ENCODE measurements at regions not wholly inside any gene's neighbourhood (a gene's known extent, or its start where the extent isn't known, plus 50 kb on each side); places are given as distances from the start of the nearest gene placed in this dataset.

- Histone ChIP-seq H3K36me3 (ENCODE audit: control insufficient read depth in 2 of 2, insufficient read depth in 2 of 2, low read length in 1 of 2) (no peaks in the 10 kb centered on the region), H3K9ac (ENCODE audit: control insufficient read depth, insufficient read depth, low read length) (no peak overlapping the region), H2AFZ (ENCODE audit: control insufficient read depth, low read depth, low read length) (no peak overlapping the region), H4K20me1 (ENCODE audit: control insufficient read depth, insufficient read depth) (no peaks in the 10 kb centered on the region), H3K9me3 (replicated peaks; ENCODE audit: control insufficient read depth, insufficient read depth, low read length) (no peaks in the 10 kb centered on the region; the same call in 2 of the 3 replicates), H3K27me3 (replicated peaks in 1 of 2; ENCODE audit: control insufficient read depth in 2 of 2, insufficient read depth in 2 of 2, low read length in 1 of 2) (no peaks in the 10 kb centered on the region; a peak in 1 of 4 replicates), H3K4me1 (ENCODE audit: control insufficient read depth, insufficient read depth, low read length) (no peaks in the 10 kb centered on the region), H3K27ac (ENCODE audit: control insufficient read depth, insufficient read depth) (no peak overlapping the region), H3K4me2 (ENCODE audit: control insufficient read depth, insufficient read depth) (no peak overlapping the region), H3K4me3 (no peak overlapping the region), H3K79me2 (ENCODE audit: control insufficient read depth, insufficient read depth, low read length) (no peaks in the 10 kb centered on the region)
- ATAC-seq (peak; percentile 51), DNase-seq (ENCODE audit: low read depth, low spot score) (no peak), FAIRE-seq (no peak)
- no TSS peak for BruUV-seq (replicated peaks)
- intact Hi-C loops (cut with micrococcal nuclease; ENCODE audit: unreplicated experiment) (loop anchor here (10.0 kb wide), 1 partner anchor 57 kb away; no protein-coding TSS in a partner anchor), in situ Hi-C loops (cut with MboI) (no loop called here)
- POLR2A ChIA-PET = no interaction called here
- TF ChIP-seq CTCF (IDR thresholded peaks at IDR 0.05 in 2 of 3, conservative IDR thresholded peaks at IDR 0.05 in 1 of 3; ENCODE audit: control insufficient read depth in 2 of 3, extremely low read depth in 1 of 3, insufficient read depth in 1 of 3, low read depth in 3 of 3, low read length in 3 of 3) (peak in 2 of 3 experiments; percentile 6 to 25; a peak in 1 of 6 replicates), HDAC6 (IDR thresholded peaks at IDR 0.05; ENCODE audit: unreplicated experiment) (no peak), RAD21 (IDR thresholded peaks at IDR 0.05; ENCODE audit: insufficient read depth, low read depth, low read length) (no peak), ZNF384 (IDR thresholded peaks at IDR 0.05; ENCODE audit: borderline replicate concordance, low read depth, low read length) (no peak)
- SMC1A ChIA-PET (ENCODE audit: uncharacterized antibody, unreplicated experiment) = no interaction called here
- 0% methylated on average over 1 of the region's 1 CpG for WGBS (ENCODE audit: insufficient coverage, insufficient replicate concordance, low lambda C conversion rate, missing lambda C conversion rate)
- CTCF ChIA-PET = interaction anchor here (1.4 kb wide), 1 partner anchor 32 kb away, joined by 4 read pairs; no protein-coding TSS in a partner anchor
- RAD21 ChIA-PET (ENCODE audit: unreplicated experiment) = no interaction called here
Observed at GRCh38 chr17:33642002-33642401, 348.9 kb upstream of the ASIC2 start.

GRCh38 chr17:33647956-33648355, 354.9 kb upstream of the ASIC2 start:
- POLR2A ChIA-PET = no interaction called here
- no peak overlapping the region for H3K4me2 ChIP-seq (ENCODE audit: control insufficient read depth, insufficient read depth)
- H3K36me3 ChIP-seq (ENCODE audit: control insufficient read depth in 2 of 2, insufficient read depth in 2 of 2, low read length in 1 of 2) = no peaks in the 10 kb centered on the region
- in situ Hi-C loops (cut with MboI) (no loop called here), intact Hi-C loops (cut with micrococcal nuclease; ENCODE audit: unreplicated experiment) (loop anchor here (5.0 to 10.0 kb wide), 2 partner anchors 63 to 111 kb away; no protein-coding TSS in a partner anchor)
- no peaks in the 10 kb centered on the region for H3K79me2 ChIP-seq (ENCODE audit: control insufficient read depth, insufficient read depth, low read length)
- BruUV-seq (replicated peaks) = no TSS peak
- 0% methylated on average over 2 of the region's 2 CpGs for WGBS (ENCODE audit: insufficient coverage, insufficient replicate concordance, low lambda C conversion rate, missing lambda C conversion rate)
- TF ChIP-seq ZNF384 (IDR thresholded peaks at IDR 0.05; ENCODE audit: borderline replicate concordance, low read depth, low read length) = no peak
- TF ChIP-seq RAD21 (IDR thresholded peaks at IDR 0.05; ENCODE audit: insufficient read depth, low read depth, low read length) = peak; percentile 36; the same call in 1 of the 2 replicates
- no peak for TF ChIP-seq SREBF1 (IDR thresholded peaks at IDR 0.05; ENCODE audit: low read length)
- no peak for TF ChIP-seq POLR2AphosphoS2 (IDR thresholded peaks at IDR 0.05; ENCODE audit: low read depth, low read length)
- TF ChIP-seq SMC3 (IDR thresholded peaks at IDR 0.05; ENCODE audit: borderline replicate concordance, low read length) = peak; percentile 30; the same call in 1 of the 2 replicates
- no peak for TF ChIP-seq RB1 (IDR thresholded peaks at IDR 0.05; ENCODE audit: borderline replicate concordance)
- no peak for TF ChIP-seq E2F4 (IDR thresholded peaks at IDR 0.05; ENCODE audit: low read depth, low read length)
- peak; percentile 32 to 56 (median 47) for TF ChIP-seq CTCF (IDR thresholded peaks at IDR 0.05 in 2 of 3, conservative IDR thresholded peaks at IDR 0.05 in 1 of 3; ENCODE audit: control insufficient read depth in 2 of 3, extremely low read depth in 1 of 3, insufficient read depth in 1 of 3, low read depth in 3 of 3, low read length in 3 of 3)
- H3K27me3 ChIP-seq (replicated peaks in 1 of 2; ENCODE audit: control insufficient read depth in 2 of 2, insufficient read depth in 2 of 2, low read length in 1 of 2) = no peaks in the 10 kb centered on the region; a peak in 2 of 4 replicates
- H3K4me3 ChIP-seq = no peak overlapping the region
- no peak overlapping the region for H2AFZ ChIP-seq (ENCODE audit: control insufficient read depth, low read depth, low read length)
- CTCF ChIA-PET = interaction anchor here (0.8 to 1.3 kb wide), 5 partner anchors 11 to 129 kb away, joined by 3 to 4 read pairs (median 3); no protein-coding TSS in a partner anchor
- H3K9me3 ChIP-seq (replicated peaks; ENCODE audit: control insufficient read depth, insufficient read depth, low read length) = no peaks in the 10 kb centered on the region
- no peaks in the 10 kb centered on the region for H3K4me1 ChIP-seq (ENCODE audit: control insufficient read depth, insufficient read depth, low read length)
- RAD21 ChIA-PET (ENCODE audit: unreplicated experiment) = no interaction called here
- peak; percentile 73 for ATAC-seq
- DNase-seq (ENCODE audit: low read depth, low spot score) = no peak
- SMC1A ChIA-PET (ENCODE audit: uncharacterized antibody, unreplicated experiment) = interaction anchor here (1.7 kb wide), 1 partner anchor 124 kb away, joined by 4 read pairs; no protein-coding TSS in a partner anchor
- H4K20me1 ChIP-seq (ENCODE audit: control insufficient read depth, insufficient read depth) = no peaks in the 10 kb centered on the region
- no peak for FAIRE-seq
- H3K27ac ChIP-seq (ENCODE audit: control insufficient read depth, insufficient read depth) = no peak overlapping the region
- no peak overlapping the region for H3K9ac ChIP-seq (ENCODE audit: control insufficient read depth, insufficient read depth, low read length)

All from GM12878 (cell line).